ENCODE measurements at regions not wholly inside any gene's neighbourhood (a gene's known extent, or its start where the extent isn't known, plus 50 kb on each side); places are given as distances from the start of the nearest gene placed in this dataset.
"Not testable (repeated sequence)": the region's sequence is repeated elsewhere in the genome, so short reads cannot be mapped to it uniquely, and the experiment has no call there.

GRCh38 chr10:126759531-126759930 lies 89.0 kb upstream of the C10orf90 start:
- no peak overlapping the region for H3K4me3 ChIP-seq
- H3K4me1 ChIP-seq (ENCODE audit: control insufficient read depth, insufficient read depth, low read length): no peaks in the 10 kb centered on the region
- H3K36me3 ChIP-seq (ENCODE audit: control insufficient read depth in 2 of 2, insufficient read depth in 2 of 2, low read length in 1 of 2): no peaks in the 10 kb centered on the region
- no peaks in the 10 kb centered on the region for H4K20me1 ChIP-seq (ENCODE audit: control insufficient read depth, insufficient read depth)
- H3K79me2 ChIP-seq (ENCODE audit: control insufficient read depth, insufficient read depth, low read length): no peaks in the 10 kb centered on the region
- no peak overlapping the region for H2AFZ ChIP-seq (ENCODE audit: control insufficient read depth, low read depth, low read length)
- TF ChIP-seq, protein P1, sequence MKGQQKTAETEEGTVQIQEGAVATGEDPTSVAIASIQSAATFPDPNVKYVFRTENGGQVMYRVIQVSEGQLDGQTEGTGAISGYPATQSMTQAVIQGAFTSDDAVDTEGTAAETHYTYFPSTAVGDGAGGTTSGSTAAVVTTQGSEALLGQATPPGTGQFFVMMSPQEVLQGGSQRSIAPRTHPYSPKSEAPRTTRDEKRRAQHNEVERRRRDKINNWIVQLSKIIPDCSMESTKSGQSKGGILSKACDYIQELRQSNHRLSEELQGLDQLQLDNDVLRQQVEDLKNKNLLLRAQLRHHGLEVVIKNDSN (IDR thresholded peaks at IDR 0.05; ENCODE audit: borderline replicate concordance, extremely low read length, insufficient read depth, low read depth, low read length): no peak
- TF ChIP-seq BACH1 (IDR thresholded peaks at IDR 0.05; ENCODE audit: borderline replicate concordance) (no peak), GABPA (IDR thresholded peaks at IDR 0.05; ENCODE audit: low read depth) (no peak), JUNB (IDR thresholded peaks at IDR 0.05) (no peak), ZNF384 (IDR thresholded peaks at IDR 0.05; ENCODE audit: borderline replicate concordance, low read depth, low read length) (no peak), MLLT1 (IDR thresholded peaks at IDR 0.05) (no peak), WRNIP1 (IDR thresholded peaks at IDR 0.05; ENCODE audit: borderline replicate concordance, low read depth, low read length) (no peak), NBN (IDR thresholded peaks at IDR 0.05) (no peak), MTA2 (IDR thresholded peaks at IDR 0.05; ENCODE audit: low read depth) (no peak)
- no peak overlapping the region for H3K4me2 ChIP-seq (ENCODE audit: control insufficient read depth, insufficient read depth)
- no peaks in the 10 kb centered on the region for H3K27me3 ChIP-seq (replicated peaks in 1 of 2; ENCODE audit: control insufficient read depth in 2 of 2, insufficient read depth in 2 of 2, low read length in 1 of 2)
- BruUV-seq (replicated peaks): no TSS peak
- ChIA-PET SMC1A (ENCODE audit: uncharacterized antibody, unreplicated experiment) (no interaction called here), RAD21 (ENCODE audit: unreplicated experiment) (no interaction called here), POLR2A (no interaction called here), CTCF (interaction anchor here (0.6 kb wide), 1 partner anchor 96 kb away, joined by 3 read pairs; no protein-coding TSS in a partner anchor)
- ATAC-seq (no peak), FAIRE-seq (no peak), DNase-seq (ENCODE audit: low read depth, low spot score) (no peak)
- H3K9me3 ChIP-seq (replicated peaks; ENCODE audit: control insufficient read depth, insufficient read depth, low read length): no peaks in the 10 kb centered on the region; the same call in 2 of the 3 replicates
- intact Hi-C loops (cut with micrococcal nuclease; ENCODE audit: unreplicated experiment): no loop called here
- WGBS (ENCODE audit: insufficient coverage, insufficient replicate concordance, low lambda C conversion rate, missing lambda C conversion rate): 33% methylated on average over 4 of the region's 4 CpGs
- no peak overlapping the region for H3K27ac ChIP-seq (ENCODE audit: control insufficient read depth, insufficient read depth)
- no peak overlapping the region for H3K9ac ChIP-seq (ENCODE audit: control insufficient read depth, insufficient read depth, low read length)
- in situ Hi-C loops (cut with MboI): no loop called here

DNA sequence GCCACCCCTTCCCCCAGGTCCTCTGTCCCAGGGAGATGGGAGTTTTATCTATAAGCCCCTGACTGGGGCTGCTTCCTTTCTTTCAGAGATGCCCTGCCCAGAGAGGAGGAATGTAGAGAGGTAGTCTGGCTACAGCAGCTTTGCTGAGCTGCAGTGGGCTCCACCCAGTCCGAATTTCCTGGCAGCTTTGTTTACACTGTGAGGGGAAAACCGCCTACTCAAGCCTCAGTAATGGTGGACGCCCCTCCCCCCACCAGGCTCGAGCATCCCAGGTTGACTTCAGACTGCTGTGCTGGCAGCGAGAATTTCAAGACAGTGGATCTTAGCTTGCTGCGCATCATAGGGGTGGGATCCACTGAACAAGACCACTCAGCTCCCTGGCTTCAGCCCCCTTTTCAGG lies 96.2 kb upstream of the C10orf90 start:
- H3K4me1 ChIP-seq (ENCODE audit: control insufficient read depth, insufficient read depth, low read length); ATAC-seq; in situ Hi-C loops (cut with MboI); H3K4me3 ChIP-seq; H3K27me3 ChIP-seq (replicated peaks in 1 of 2; ENCODE audit: control insufficient read depth in 2 of 2, insufficient read depth in 2 of 2, low read length in 1 of 2); H3K4me2 ChIP-seq (ENCODE audit: control insufficient read depth, insufficient read depth); CTCF ChIA-PET; H3K27ac ChIP-seq (ENCODE audit: control insufficient read depth, insufficient read depth); BruUV-seq (replicated peaks); H3K9me3 ChIP-seq (replicated peaks; ENCODE audit: control insufficient read depth, insufficient read depth, low read length); H2AFZ ChIP-seq (ENCODE audit: control insufficient read depth, low read depth, low read length); intact Hi-C loops (cut with micrococcal nuclease; ENCODE audit: unreplicated experiment); DNase-seq (ENCODE audit: low read depth, low spot score); H3K36me3 ChIP-seq (ENCODE audit: control insufficient read depth in 2 of 2, insufficient read depth in 2 of 2, low read length in 1 of 2); FAIRE-seq; H4K20me1 ChIP-seq (ENCODE audit: control insufficient read depth, insufficient read depth); POLR2A ChIA-PET; RAD21 ChIA-PET (ENCODE audit: unreplicated experiment); SMC1A ChIA-PET (ENCODE audit: uncharacterized antibody, unreplicated experiment); H3K9ac ChIP-seq (ENCODE audit: control insufficient read depth, insufficient read depth, low read length); H3K79me2 ChIP-seq (ENCODE audit: control insufficient read depth, insufficient read depth, low read length): not testable (repeated sequence)
- 12% methylated on average over 6 of the region's 6 CpGs for WGBS (ENCODE audit: insufficient coverage, insufficient replicate concordance, low lambda C conversion rate, missing lambda C conversion rate)

Measured in GM12878 (cell line).